Right cardiac atrium (tissue), 5 donors: ENCODE measurements at regions not wholly inside any gene's neighbourhood (a gene's known extent, or its start where the extent isn't known, plus 50 kb on each side); places are given as distances from the start of the nearest gene placed in this dataset.
"Not testable (repeated sequence)": the region's sequence is repeated elsewhere in the genome, so short reads cannot be mapped to it uniquely, and the experiment has no call there.

Experiments
- ATAC-seq, 2 donors: fragments of 200-7000 bp; cut with Tn5 transposase; one replicate each; pipeline versions ENCODE4 v1.8.0 to v1.9.1; 2020; ENCODE audit warnings: moderate library complexity in 2 of 2, mild to moderate bottlenecking in 1 of 2
- DNase-seq, 3 donors: peaks; one replicate each; pipeline ENCODE4 v3.0.0-alpha.2; 2020
- H3K27ac ChIP-seq: one replicate; pipeline ENCODE4 v1.5.1; 2013; ENCODE audit warnings: mild to moderate bottlenecking, low read length, control low read depth, moderate library complexity
- H3K27me3 ChIP-seq: one replicate; pipeline ENCODE4 v1.6.1; 2013; ENCODE audit not compliant: control insufficient read depth, insufficient read depth
- H3K4me1 ChIP-seq: one replicate; pipeline ENCODE4 v1.6.1; 2013; ENCODE audit warnings: low read length; ENCODE audit not compliant: control insufficient read depth, insufficient read depth
- H3K4me3 ChIP-seq: one replicate; pipeline ENCODE4 v1.5.1; 2013; ENCODE audit warnings: low read length, control low read depth
- H3K9me3 ChIP-seq: one replicate; pipeline ENCODE4 v1.6.1; 2013; ENCODE audit warnings: low read length; ENCODE audit not compliant: control insufficient read depth
- WGBS: extraction: QIAGEN DNeasy Blood & Tissue Kit; methylation state at CpG from one replicate; pipeline ENCODE4 v1.1.7; 2013; 5-methylcytosine and 5-hydroxymethylcytosine counted together
- intact Hi-C, 4 donors: fragments of 100-400 bp; cut with DNase I; formaldehyde crosslinking; loops; one replicate each; pipeline versions ENCODE4 v1.11.0 to v1.14.0; 2022 to 2023
- donor health status: healthy with polysubstance abuse.
- donor health status: DM: no; HTN: yes; CAD: no.
- donor health status: DM: no; HTN: no; CAD: no.
- donor health status: DM: no; HTN: yes; CAD: no; lungs with severe emphysema.
- donor health status: DM: yes; HTN: yes; CAD: no.

DNA sequence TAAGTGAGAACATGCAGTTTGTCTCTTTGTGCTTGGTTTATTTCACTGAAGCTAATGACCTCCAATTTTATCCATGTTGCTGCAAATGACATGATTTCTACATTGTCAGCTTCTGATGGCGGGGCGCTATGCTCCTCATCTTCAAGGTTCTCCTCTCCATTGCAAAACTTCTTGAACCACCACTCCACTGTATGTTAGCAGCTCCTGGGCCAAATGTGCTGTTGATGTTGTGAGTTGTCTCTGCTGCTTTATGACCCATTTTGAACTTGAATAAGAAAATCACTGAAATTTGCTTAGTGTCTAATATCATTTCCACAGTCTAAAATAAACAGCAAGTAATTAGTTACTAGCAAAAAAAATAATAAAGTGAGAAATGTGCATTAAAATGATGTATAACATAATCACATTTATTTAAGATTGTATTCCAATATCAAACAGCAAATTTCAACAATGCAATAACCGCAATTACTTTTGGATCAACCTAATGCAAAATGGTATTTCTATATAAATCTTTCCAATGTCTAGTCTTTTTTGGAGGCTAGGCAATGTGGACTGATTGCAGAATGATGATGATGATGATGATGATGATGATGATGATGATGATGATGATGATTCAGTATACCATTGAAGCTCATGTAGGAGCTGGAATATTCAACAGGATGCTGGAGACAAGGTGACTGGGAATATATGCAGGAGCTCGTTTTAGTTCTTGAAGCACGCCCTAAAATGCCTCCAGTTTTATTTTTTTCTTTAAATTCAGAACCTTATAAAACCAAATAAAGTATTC is 304.9 kb upstream of the KYNU start:
- no peaks in the 10 kb centered on the region for H3K27me3 ChIP-seq
- no peak for ATAC-seq
- 86% methylated on average over 5 of the region's 5 CpGs for WGBS
- intact Hi-C loops: no loop called here
- no peaks in the 10 kb centered on the region for H3K4me1 ChIP-seq
- DNase-seq: no peak
- H3K27ac ChIP-seq: no peak overlapping the region
- H3K9me3 ChIP-seq: no peaks in the 10 kb centered on the region
- no peak overlapping the region for H3K4me3 ChIP-seq

- ATAC-seq: no peak
- Histone ChIP-seq H3K27me3 (no peaks in the 10 kb centered on the region), H3K4me3 (no peak overlapping the region), H3K27ac (no peak overlapping the region), H3K9me3 (no peaks in the 10 kb centered on the region), H3K4me1 (no peaks in the 10 kb centered on the region)
- 46% methylated on average over 4 of the region's 4 CpGs for WGBS
- no peak for DNase-seq
- intact Hi-C loops: no loop called here
Observed at GRCh38 chr2:142571934-142572333, 305.5 kb upstream of the KYNU start.

- H3K27ac ChIP-seq: no peak overlapping the region
- H3K9me3 ChIP-seq: no peaks in the 10 kb centered on the region
- no peaks in the 10 kb centered on the region for H3K4me1 ChIP-seq
- no peak overlapping the region for H3K4me3 ChIP-seq
- no peaks in the 10 kb centered on the region for H3K27me3 ChIP-seq
- intact Hi-C loops: no loop called here
- 89% methylated on average over 8 of the region's 8 CpGs for WGBS
- ATAC-seq: no peak
- peak in 1 of 3 donors; percentile 16 for DNase-seq
Observed at GRCh38 chr2:142562900-142563299, 314.6 kb upstream of the KYNU start.

DNA sequence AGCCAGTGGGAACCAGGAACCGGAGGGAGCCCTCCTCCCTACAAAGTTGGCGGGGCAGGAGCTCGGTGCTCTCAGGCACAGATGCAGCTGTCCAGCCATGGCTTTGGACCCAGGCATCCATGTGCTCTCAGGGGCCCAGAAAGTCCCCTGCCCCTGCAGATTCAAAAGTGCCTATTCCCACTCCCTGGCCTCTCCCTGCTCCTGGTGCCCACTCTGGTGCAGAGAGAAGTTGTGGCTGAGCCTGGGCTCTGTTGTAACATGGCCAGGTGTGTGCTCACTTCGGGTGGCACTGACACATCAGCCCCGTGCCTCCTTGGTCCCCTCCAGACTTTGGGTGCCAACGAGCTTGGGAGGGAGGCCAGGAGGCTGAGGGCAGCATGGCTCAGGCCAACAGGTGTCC is 315.8 kb upstream of the KYNU start:
- Histone ChIP-seq H3K27me3 (no peaks in the 10 kb centered on the region), H3K27ac (no peak overlapping the region), H3K9me3 (no peaks in the 10 kb centered on the region), H3K4me3 (no peak overlapping the region), H3K4me1 (no peaks in the 10 kb centered on the region)
- peak in 1 of 3 donors; percentile 21 for DNase-seq
- intact Hi-C loops: no loop called here
- 79% methylated on average over 6 of the region's 6 CpGs for WGBS
- no peak for ATAC-seq

GRCh38 chr2:142557391-142557790 is 320.1 kb upstream of the KYNU start:
- intact Hi-C loops: no loop called here
- no peak overlapping the region for H3K4me3 ChIP-seq
- H3K4me1 ChIP-seq: no peaks in the 10 kb centered on the region
- no peak for DNase-seq
- no peaks in the 10 kb centered on the region for H3K9me3 ChIP-seq
- ATAC-seq: no peak
- WGBS: 25% methylated on average over 1 of the region's 1 CpG
- H3K27me3 ChIP-seq: no peaks in the 10 kb centered on the region
- H3K27ac ChIP-seq: no peak overlapping the region

DNA sequence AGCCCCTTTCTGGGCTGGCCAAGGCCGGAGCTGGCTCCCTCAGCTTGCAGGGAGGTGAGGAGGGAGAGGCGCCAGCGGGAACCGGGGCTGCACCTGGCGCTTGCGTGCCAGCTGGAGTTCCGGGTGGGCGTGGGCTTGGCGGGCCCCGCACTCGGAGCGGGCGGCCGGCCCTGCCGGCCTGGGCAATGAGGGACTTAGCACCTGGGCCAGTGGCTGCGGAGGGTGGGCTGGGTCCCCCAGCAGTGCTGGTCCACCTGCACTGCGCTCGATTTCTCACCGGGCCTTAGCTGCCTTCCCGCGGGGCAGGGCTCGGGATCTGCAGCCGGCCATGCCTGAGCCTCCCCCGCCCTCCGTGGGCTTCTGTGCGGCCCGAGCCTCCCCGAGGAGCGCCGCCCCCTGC is 331.5 kb upstream of the KYNU start:
- WGBS: 97% methylated on average over 30 of the region's 30 CpGs
- H3K27ac ChIP-seq, intact Hi-C loops, H3K27me3 ChIP-seq, H3K9me3 ChIP-seq, ATAC-seq, H3K4me1 ChIP-seq, H3K4me3 ChIP-seq: not testable (repeated sequence)
- DNase-seq: peak in 2 of 3 donors; percentile 18 to 55

GRCh38 chr2:142545036-142545435 is 332.4 kb upstream of the KYNU start:
- Histone ChIP-seq H3K27me3 (no peaks in the 10 kb centered on the region), H3K9me3 (no peaks in the 10 kb centered on the region), H3K4me1 (no peaks in the 10 kb centered on the region), H3K4me3 (no peak overlapping the region), H3K27ac (no peak overlapping the region)
- 28% methylated on average over 3 of the region's 3 CpGs for WGBS
- no peak for ATAC-seq
- DNase-seq: no peak
- intact Hi-C loops: no loop called here

- Histone ChIP-seq H3K27me3 (no peaks in the 10 kb centered on the region), H3K9me3 (no peaks in the 10 kb centered on the region), H3K4me3 (no peak overlapping the region), H3K27ac (no peak overlapping the region), H3K4me1 (no peaks in the 10 kb centered on the region)
- intact Hi-C loops: no loop called here
- no peak for DNase-seq
- no peak for ATAC-seq
- 81% methylated on average over 4 of the region's 4 CpGs for WGBS
Observed at GRCh38 chr2:142544173-142544572, 333.3 kb upstream of the KYNU start.

- DNase-seq (no peak), ATAC-seq (no peak)
- Histone ChIP-seq H3K4me3 (no peak overlapping the region), H3K27me3 (no peaks in the 10 kb centered on the region), H3K4me1 (no peaks in the 10 kb centered on the region), H3K9me3 (no peaks in the 10 kb centered on the region), H3K27ac (no peak overlapping the region)
- 67% methylated on average over 1 of the region's 1 CpG for WGBS
- intact Hi-C loops: no loop called here
Observed at GRCh38 chr2:142542431-142542910, 335.0 kb upstream of the KYNU start.

- no peak overlapping the region for H3K27ac ChIP-seq
- no peak overlapping the region for H3K4me3 ChIP-seq
- ATAC-seq (no peak), DNase-seq (no peak)
- intact Hi-C loops: no loop called here
- no peaks in the 10 kb centered on the region for H3K4me1 ChIP-seq
- H3K27me3 ChIP-seq: no peaks in the 10 kb centered on the region
- no peaks in the 10 kb centered on the region for H3K9me3 ChIP-seq
- WGBS: 71% methylated on average over 6 of the region's 6 CpGs
Observed at GRCh38 chr2:142536966-142537365, 340.5 kb upstream of the KYNU start.

- Histone ChIP-seq H3K27me3 (no peaks in the 10 kb centered on the region), H3K27ac (no peak overlapping the region), H3K4me3 (no peak overlapping the region), H3K9me3 (no peaks in the 10 kb centered on the region), H3K4me1 (no peaks in the 10 kb centered on the region)
- ATAC-seq (no peak), DNase-seq (no peak)
- WGBS: 69% methylated on average over 6 of the region's 6 CpGs
- intact Hi-C loops: no loop called here
Observed at GRCh38 chr2:142536492-142536891, 341.0 kb upstream of the KYNU start.

DNA sequence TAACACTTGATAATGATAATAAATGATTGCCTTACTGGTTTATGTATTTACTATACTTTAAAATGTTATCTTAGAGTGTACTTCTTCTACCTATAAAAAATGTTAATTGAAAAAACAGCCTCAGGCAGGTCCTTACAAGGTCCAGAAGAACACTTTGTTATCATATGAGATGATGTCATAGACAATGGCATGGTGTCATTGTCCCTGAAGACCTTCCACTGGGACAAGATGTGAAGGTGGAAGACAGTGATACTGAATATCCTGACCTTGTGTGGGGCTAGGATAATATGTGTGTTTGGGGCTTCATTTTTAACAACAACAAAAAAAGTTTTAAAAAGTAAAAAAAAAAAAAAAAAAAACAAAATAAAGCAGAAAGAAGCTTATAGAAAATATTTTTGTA is 342.2 kb upstream of the KYNU start:
- Histone ChIP-seq H3K4me3 (no peak overlapping the region), H3K4me1 (no peaks in the 10 kb centered on the region), H3K27ac (no peak overlapping the region), H3K9me3 (no peaks in the 10 kb centered on the region), H3K27me3 (no peaks in the 10 kb centered on the region)
- DNase-seq: no peak
- intact Hi-C loops: no loop called here
- no peak for ATAC-seq
